DMS79 (cell line): ENCODE measurements at regions not wholly inside any gene's neighbourhood (a gene's known extent, or its start where the extent isn't known, plus 50 kb on each side); places are given as distances from the start of the nearest gene placed in this dataset.

Source experiments
- DNase-seq: peaks from one replicate; lab custom pipeline; 2025; lab: John Stamatoyannopoulos, UW

DNA sequence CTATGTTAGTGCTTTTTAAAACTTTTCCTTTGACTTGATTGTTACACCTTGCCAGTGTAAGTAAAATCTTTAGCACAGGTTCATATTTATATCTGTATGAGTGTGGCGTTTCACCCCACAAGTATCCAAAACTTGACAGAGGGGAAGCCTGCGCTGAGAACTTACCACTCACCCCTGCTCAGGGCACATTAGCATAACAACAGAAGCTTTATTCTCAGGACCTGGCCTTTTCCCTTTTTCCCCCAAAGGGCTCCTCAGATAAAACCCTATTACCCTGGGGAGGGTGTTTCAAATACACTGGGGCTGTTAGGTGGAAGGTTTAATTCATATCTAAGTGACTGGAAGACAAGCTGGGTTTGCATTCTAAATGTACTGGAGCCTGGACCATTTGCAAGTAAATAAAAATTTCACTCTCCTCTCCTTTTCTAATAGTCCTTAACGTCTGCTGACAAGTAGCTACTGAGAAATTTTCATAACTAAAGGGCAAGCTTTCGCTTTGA, 276.6 kb downstream of the RNF152 start:
- no peak for DNase-seq

DNA sequence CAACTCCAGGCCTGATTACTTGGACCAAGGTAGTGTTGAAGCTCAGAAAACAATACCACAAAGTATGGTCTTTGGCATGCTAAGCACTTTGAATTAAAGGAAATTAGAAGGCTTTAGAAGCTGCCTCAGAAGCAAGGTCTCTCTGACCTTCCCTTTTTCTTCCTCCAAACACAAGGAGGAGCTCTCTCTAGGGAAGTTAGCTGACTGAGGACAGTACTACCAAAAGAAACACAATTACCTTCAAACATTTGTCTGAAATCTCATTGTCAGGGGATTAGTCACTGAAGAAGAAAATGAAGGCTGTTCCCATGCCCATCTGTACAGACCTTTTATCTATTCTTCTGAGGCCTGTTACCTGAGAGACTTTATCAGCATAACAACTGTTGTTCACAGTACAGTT, 279.3 kb downstream of the CDH20 start:
- DNase-seq, result no peak

DNA sequence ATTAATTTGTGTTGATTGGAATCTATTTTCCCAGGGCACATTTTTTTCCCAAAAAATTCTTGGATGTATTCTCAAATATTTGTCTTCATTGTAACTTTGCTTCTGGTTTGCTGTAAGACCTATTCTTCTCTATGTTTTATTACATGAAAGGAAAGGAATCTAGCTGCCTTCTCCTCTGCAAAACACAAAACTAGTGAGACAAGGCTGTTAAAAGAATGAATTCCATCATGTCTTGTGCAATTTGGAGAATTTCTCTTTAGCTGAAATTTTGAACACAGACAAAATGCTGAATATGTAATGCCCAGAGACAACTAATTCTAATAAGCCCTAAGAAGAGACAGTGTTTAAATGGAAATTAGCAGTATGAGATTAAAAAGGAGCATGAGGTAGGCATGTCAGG, 275.9 kb downstream of the CDH20 start:
- DNase-seq, result no peak

DNA sequence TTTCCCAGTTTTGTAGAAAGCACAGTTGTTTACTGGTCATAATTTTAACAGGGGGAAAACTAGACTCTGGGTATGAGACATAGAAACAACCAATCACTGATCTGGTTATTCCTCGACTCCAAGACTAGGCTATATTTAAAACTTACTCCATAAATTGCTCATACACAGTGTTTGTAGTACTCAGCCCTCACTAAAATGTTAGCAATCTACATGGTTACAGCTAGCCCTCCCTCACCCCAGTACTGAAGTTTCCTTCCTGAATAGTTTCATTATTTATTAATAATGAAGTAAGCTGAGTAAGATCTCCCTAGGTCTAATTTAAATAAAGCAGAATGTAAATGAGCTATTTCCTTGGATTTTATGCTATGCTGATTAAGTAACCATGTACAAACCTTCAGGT, 275.1 kb downstream of the CDH20 start:
- DNase-seq, result no peak

DNA sequence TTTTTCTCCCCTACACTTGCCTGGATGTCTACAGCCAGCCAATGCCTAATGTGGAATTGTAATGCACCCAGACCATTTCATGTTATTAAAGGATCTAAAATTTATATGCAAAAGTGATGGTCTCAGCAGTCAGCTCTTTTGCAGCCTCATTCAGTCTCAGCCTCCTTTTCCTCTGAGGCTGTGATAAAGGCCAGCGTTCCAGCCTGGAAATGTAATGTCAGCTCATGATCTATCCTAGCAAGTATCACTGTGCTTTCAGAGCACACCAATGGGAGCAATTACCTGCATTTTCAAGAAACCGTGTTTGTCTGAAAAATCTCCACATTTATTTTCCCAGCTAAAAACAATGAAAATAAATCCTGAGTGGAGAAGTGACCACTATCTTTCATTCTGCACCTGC, 274.6 kb downstream of the CDH20 start:
- no peak for DNase-seq

DNA sequence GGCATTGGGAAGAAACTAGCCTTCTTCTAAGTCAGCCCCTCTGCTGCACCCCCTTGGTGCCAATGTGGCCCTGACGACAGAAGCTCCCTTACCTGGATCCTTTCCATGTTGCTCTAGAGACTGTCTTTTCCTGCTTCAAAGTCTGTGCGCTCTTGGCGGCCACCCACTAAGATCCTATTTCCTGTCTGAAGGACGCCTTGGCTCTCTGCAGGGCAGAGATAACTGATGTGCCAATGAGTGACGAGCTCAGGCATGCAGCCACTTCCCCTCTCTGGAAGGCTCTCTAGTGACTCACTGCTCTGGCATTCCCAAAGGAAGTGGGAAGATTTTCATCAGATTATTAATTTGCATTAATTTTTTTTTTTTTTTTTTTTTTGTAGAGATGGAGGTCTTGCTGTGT, 273.5 kb downstream of the CDH20 start:
- no peak for DNase-seq

DNA sequence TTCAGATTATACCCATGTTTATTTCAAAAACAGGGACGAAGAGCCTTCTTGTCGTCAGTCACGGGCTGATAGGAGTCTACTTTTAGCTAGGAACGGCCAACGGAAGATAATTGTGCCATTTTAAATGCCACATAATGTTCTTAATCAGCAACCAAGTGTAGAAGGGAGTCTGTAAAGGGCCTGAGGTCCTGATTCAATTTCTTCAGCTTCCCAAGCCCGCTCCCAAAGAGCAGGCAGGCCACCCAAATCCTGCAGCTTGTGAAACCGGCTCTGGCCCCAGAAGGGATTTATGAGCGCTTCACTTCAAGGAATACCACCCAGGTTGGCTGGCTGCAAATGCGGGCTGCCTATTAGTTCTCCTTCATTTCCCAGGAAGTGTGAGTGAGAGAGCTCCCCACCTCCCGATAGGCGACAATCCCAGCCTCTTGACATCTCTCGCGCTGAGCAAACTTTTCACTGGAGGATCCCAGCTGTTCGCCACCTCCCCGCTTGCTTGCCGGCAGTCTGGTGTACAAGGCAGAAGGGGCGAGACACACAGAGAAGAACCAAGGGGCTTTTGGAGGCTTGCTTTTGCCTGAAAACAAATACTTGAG, 272.9 kb downstream of the CDH20 start:
- no peak for DNase-seq

DNA sequence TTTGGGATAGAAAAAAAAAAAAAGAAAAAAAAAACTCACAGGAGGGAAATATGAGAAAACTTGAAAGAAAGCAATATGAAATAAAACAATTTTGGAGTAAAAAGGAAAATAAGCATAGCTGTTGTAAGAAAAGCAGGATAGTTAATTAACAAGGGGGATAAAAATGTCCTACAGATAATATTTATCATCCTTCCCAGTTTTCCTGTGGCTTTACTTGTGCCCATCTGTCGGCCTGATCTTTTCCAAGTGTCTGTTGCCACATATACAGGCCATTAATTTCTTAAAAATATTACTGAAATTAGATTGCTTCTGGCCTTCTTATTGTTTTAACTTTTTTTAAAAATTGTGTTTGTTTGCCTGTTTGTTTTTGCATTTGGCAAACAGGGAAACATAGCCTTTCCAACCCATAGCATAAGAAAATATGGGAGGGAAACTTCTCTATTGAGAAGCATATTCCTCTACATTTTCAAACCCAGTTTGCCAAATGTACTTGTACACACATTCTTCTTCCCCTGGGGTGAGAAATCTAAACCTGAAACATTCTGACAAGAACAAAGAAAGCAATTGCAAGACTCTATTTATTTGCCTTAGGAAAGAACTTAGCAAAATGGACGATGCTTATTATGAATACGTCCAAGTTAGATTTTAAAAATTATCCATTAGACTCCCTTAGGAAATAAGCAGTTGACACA, 272.3 kb downstream of the CDH20 start:
- no peak for DNase-seq
